Umbilical cord (tissue), 1 donor: ENCODE measurements at regions not wholly inside any gene's neighbourhood (a gene's known extent, or its start where the extent isn't known, plus 50 kb on each side); places are given as distances from the start of the nearest gene placed in this dataset.

ENCODE experiments used
- DNase-seq: peaks from one replicate; pipeline ENCODE4 v3.0.0-alpha.2; 2015; ENCODE audit warnings: low spot score

DNA sequence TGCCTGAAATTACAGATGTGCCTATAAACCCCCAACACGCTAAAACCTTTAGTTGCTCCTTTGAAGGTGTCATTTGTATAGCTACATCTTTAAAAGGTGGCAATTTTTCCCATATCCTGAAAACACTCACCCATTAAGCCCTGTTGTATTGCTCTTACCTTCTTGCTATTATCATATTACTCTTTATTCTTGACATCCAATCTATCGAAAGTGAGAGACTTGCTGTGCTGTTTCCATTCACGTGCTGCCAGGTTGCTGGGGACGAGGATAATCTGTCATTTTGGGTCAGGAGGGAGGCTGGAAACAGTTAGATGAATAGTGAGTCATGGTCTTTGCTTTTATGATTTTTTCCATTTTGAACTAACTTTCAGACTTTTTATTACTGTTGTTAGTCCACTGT is 213.0 kb upstream of the PRMT6 start:
- no peak for DNase-seq

DNA sequence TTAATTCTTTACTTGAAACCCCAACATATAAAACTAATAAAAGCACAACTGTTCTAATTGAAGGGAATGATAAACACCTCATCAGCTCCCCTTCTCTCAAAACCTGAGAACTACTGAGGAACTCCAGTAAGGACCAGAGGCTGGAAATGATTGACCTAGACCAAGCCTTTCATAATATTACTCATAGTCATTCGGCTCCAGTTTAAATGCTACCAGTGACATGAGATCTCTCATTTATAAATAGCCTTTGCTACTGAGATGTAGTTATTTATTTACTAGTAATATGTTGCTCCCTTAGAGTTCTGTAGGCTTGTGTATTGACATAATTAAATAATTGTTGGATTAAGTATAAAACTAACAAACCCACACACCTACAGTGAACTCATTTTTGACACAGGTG is 209.8 kb upstream of the PRMT6 start:
- no peak for DNase-seq

DNA sequence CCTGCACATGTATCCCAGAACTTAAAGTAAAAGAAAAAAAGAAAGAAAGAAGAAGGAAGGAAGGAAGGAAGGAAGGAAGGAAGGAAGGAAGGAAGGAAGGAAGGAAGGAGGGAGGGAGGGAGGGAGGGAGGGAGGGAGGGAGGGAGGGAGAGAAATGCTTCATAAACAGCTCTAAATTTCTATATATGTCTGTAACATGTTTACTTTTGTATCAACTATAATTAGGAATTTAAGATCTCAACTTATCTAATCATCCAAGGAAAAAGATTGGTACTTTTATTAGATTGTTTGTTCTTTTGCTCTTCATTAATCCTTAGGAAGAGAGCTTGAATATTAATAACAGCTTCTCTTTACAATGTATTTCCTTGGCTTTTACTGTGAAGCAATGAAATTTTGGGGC is 195.4 kb upstream of the PRMT6 start:
- DNase-seq = no peak

DNA sequence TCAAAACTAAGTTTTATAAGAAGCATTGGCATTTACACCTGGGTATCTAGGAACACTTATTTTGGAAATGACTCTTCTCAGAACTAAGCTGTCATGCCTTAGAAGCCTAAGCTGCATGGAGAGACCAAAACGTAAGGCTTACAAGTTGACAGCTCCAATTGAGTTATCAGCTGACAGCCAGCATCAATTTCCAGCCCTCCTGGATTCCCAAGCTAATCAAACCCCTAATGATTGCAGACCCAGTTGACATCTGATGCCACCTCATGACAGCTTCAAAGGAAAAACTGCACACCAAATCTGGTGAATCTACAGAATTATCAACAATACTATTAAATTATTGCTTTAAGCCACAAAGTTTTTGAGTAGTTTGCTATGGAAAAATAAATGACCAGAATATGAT is 187.6 kb upstream of the PRMT6 start:
- no peak for DNase-seq

DNA sequence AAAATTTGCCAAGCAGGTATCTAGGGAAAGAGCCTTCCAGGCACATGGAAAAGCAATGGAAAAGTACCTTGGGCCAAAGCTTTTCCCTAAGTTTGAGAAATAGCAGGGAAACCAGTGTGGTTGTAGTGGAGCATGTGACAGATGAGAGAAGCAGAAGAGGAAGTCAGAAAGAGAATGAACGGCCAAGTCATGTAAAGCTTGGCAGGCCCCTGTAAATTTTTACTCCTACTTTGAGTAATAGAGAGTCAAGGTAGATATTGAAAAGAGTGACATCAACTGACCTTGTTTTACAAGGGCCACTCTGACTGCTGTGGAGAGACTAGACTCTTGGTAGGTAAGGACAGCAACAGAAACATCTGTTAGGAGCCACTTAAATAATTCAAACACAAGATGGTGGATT is 180.9 kb upstream of the PRMT6 start:
- DNase-seq = no peak

DNA sequence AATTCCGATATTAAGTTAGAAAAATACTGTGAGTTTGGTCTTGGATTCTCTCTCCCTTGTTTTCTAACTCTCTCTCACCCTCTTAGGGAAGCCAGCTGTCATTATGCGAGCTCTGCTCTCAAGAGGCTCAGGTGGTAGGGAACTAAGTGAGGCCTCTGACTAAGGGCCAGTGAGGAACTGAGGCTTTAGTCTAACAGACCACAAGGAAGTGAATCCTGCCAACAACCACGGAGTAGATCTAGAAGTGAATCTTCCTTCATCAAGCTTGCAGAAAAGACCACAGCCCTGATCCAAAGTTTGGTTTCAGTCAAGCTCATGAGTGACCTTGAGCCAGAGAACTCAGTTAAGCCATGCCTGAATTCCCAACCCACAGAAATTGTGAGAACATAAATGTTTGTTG is 180.1 kb upstream of the PRMT6 start:
- DNase-seq = no peak

DNA sequence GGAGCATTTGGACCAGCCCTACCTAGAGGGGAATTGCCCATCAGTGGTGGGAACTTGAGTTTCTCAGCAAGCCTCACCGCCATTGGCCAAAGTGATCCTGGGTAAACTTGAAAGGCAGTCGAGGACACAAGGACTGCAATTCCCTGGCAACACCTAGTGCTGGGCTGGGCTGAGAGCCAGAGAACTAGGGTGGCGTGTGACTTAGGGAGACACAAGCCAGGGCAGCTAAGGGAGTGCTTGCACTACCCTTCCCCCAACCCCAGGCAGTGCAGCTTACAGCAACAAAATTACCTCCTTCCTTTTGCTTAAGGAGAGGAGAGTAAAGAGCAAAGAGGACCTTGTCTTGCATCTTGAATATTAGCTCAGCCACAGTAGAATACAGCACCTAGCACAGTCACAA is 176.9 kb upstream of the PRMT6 start:
- DNase-seq = no peak

DNA sequence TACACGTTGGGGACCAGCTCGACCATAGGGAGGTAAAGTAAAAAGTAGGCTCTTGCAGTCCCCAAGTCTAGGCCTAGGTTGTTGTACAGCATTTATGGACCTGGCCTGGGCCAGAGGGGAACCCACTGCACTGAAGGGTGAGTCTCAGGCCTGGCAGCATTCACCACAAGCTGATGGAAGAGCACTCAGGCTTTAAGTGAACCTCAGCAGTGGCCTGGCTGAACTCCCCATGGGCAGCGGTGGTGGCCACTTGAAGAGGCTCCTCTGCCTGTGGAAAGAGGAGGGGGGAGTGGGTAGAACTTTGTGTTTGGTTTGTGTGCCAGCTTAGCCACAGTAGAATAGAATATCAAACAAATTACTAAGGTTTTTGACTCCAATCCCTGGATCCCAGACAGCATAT is 176.2 kb upstream of the PRMT6 start:
- no peak for DNase-seq

DNA sequence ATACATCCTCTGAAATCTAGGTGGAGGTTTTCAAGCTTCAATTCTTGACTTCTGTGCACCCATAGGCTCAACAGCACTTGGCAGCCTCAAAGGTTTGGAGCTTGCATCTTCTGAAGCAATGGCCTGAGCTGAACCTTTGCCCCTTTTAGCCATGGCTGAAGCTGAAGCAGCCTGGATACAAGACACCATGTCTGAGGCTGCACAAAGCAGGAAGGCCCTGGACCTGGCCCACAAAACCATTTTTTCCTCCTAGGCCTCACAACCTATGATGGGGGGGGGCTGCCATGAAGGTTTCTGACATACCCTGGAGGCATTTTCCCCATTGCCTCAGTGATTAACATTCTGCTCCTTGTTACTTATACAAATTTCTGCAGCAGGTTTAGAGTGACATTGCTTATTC is 173.3 kb upstream of the PRMT6 start:
- DNase-seq = no peak

DNA sequence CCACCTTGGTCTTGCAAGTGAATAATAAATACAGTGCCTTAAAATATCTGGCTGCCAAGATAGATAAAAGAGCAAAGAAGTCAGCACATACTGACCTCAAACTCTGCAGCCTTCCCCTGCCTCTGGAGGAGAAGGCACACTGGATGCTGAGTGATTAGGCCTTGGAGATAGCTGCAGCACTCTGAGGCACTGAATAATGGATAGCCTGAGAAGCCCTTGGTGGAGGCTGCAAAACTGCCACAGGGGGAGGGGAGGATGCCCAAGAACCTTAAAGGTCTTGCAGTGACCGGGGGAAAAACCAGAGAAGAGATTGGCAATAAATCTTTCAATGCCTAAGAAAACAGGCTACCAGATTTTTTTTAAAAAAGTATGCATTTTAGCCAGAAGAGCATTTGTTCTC is 167.4 kb upstream of the PRMT6 start:
- no peak for DNase-seq

DNA sequence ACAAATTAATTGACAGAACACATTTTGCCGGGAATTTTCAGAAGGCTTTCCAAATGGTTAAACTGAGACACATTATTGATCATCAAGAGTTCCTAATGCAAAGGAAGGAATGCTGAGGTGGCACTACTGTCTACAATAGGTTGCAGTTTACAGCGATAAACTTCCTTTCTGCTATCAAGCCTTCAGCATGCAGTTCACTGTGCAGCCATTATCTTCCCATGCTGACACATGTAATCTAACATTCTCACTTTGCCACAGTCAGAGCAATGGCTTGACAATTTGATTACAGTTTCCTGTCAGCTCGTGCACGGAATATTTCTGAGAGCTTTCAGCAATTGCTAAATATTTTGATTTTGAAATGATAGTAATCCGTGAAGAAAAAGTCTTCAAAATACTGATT is 166.9 kb upstream of the PRMT6 start:
- no peak for DNase-seq

DNA sequence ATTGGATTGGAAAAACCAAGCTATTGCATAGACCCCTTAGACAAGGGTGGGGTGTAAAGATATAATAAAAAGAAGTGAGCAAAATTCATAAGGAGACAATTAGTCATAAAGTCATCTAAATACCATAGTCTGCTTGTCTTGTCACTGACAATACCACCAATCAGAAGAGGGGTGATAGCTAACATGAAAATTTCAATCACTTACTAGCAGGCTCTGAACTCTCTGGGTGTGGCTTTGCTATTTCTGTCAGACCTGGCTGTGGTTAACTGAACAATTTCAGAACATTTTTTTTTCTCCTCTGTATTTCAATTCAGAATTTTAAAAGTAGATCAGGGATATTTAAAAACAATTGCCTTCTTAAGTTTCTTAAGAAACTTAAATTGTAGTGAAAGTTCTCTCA is 158.5 kb upstream of the PRMT6 start:
- DNase-seq = no peak

DNA sequence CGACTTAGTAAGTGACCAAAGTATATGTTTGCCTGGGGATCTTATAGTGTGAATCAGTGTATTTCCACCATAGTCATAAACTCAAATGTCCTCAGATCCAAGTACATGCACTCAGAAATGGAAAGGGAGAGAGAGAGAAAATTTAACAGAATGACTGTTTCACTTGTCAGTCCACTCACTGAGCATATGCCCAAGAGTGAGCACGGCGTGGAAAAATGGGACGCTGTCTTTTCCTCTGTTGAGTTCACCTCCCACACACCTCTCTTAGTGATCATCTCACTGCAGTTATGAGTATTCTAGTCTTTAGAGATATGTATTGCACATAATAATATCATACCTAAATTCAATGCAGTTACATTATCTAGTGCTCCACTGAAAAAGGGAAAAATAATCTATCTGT is 156.8 kb upstream of the PRMT6 start:
- no peak for DNase-seq

DNA sequence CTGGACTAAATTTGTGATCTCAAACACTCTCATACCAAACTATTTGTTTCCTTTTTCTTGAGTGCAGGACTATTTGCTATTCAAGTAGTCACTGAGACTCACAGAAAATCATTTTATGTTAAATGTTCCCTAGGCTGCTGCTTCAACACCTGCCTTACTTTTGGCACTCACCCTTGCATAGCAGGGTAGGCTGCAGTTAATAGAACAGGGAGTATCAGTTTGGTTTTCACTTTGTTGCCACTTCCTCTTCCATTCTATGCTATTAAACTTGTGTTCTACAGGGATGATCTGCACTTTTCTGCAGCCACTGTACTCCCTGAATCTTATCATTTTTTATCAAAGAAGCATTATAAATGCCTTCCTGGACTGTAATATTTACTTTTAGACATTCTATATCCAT is 148.7 kb upstream of the PRMT6 start:
- DNase-seq = no peak

DNA sequence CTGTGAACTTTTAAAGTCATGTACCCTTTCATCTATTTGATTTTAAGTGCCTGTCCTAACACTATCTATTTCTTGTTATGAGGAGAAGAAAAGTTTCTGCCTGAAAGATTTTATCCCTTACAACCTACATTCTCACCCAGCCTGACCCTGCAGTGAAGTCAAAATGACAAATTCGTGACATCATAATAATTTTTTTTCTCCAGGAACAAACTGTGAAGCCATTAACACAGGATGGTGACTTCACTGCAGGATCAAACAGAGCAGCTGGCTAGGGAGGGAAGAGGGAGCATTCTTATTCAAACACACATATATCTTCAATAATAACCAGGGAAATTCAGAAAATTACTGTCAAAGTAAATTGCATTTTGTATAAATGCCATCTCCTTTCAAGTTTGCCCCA is 147.8 kb upstream of the PRMT6 start:
- DNase-seq = no peak

DNA sequence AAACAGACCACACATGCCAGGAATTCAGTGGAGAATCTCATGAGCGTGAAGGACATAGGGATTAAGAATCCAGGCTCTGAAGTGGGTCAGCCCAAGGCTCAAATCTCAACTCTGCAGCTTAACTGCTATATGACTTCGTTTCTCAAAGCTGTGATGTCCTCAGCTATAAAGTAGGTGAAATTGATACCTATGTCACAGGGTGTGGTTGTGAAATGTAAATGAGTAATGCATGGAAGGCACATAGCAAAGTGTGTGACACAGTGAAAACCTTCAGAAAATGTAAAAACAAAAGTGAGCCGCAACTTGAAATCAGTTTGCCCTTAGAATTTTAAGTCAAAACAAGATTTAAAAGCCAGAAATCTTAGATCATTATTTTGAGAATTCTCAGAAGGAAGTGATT is 145.7 kb upstream of the PRMT6 start:
- no peak for DNase-seq

DNA sequence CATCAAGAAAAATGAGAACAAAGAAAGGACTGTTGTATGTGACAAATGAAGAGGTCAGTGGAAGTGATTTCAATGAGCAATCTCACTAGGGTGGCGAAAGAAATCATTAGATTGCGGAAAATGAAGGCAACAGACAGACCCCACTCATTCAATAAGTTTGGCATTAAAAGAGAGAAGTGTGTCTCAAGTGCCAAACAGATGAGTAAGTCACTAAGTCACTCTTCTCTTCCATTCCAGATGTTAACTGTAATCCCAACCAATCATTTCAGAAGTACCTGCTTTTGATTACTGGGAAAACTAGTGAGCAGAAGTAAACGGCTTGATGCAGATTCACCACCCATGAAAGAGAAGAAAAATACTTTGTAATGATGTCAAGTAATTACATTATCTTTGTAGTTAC is 144.3 kb upstream of the PRMT6 start:
- DNase-seq = no peak

DNA sequence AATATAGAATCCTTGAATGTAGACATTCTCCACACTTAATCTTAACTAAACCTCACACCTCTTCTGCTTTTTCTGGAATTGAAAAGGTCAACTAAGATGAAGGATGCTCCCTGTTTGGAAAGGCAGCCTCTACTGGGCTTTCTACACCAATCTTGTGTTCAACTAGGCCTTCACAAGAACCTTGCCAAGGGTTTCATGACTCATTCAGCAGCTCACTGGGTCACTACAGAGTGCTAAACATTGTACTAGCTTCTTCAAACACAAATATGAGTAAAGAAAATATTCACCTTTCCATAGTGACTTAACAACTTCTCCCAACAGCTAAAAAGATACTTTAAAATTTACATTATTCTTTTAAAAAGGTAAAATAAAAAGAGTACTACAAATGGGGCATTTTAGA is 135.3 kb upstream of the PRMT6 start:
- no peak for DNase-seq

DNA sequence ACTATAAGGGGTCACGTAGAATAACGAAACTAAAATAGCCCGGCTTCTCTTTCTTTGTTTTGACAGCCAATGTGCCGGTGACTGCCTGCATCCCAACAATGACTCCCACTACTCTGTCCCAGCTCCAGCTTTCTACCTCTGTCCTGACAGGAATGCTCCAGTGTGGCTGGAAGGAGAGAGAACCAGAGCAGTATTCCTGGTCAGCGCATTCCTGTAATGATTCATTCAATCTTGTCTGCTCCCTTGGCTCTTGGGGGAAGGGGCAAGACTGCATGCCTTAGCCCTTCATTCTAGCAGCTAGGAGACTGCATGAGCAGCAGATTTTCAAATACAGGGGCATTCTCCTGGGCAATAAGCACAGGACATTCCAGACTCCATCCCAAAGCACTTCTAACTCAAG is 132.1 kb upstream of the PRMT6 start:
- DNase-seq = no peak

DNA sequence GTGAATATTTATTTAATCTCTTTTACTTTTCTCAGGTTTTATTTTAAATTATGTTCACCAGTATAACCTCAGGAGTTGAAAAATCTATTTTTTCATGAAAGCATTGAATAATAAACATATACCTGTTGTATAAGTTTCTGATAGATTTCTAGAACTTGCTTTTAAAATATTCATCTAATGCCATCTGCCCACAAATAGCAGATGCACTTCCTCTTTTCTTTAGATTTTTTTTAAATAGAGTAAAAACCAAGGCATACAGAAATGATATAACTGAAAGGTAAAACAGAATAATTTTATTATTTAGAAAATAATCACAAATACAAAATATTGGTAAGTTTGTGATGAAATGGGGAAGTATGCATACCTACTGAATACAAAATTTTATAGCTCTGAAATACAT is 130.7 kb upstream of the PRMT6 start:
- DNase-seq = no peak

DNA sequence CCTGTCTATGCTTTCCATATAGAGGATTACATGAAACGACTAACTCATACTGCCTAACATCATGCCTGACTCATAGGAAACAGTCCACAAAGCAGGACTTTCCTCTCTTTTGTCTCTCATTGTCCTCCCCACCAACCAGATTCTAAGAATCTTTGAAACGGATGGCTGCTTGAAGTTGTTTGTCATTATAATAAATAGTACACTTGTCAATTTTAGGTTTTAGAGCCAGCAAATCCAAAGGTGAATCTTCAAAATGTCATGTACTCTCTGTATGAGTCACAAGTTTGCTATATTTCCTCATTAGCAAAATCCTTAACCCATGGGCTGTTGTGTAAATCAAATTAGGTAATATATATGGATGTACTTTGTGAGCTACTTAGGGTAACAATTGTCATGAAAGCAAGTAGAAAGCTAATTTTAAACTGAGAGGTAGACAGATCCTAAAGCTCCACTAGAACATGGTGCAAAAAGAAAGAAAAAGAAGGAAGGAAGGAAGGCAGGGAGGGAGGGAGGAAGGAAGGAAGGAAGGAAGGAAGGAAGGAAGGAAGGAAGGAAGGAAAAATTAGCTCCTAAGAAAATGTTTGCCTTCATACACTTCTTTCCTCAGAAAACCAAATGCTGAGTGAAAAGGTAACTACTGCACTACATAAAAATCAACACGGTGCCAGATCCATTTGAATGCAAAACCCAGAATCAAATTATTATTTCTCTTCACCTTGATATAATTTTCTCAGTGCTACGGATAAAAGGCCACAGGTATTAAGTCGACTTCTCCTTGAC is 129.5 kb upstream of the PRMT6 start:
- no peak for DNase-seq

DNA sequence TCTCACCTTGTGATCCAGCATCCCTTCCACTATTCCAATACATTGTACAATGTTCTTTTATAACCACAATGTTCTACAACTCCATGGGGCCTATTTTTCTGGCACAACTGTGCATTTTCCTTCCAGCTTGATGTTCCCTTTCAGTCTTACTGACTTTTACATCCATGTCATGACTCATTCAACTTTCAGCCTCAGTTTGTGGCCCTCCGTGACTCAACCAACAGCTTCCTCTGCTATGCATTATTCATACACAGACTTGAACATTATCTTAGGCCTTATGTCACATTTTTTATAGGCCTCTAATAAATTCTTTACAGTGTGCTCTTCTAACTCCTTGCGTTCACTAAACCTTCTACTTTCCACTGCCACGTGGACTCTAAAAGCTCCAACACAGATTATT is 119.4 kb upstream of the PRMT6 start:
- no peak for DNase-seq

DNA sequence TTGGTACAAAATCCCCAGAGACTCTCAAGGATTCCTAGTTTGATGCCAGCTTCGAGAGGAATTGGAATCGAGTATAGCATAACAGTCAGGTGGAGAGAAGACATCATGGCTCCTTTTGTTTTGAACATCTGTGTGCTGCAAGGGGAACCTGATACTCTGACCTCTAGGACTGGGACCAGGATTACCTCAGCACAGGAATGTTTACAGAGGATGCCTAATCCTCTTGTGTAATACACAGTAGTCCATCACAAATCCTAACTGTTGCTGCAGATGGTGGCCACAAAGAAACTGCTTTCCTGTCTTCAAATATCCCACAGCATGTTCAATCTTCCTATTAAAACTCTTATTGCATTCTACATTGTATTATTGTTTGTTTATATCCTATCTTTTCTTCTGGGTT is 111.8 kb upstream of the PRMT6 start:
- DNase-seq = no peak

DNA sequence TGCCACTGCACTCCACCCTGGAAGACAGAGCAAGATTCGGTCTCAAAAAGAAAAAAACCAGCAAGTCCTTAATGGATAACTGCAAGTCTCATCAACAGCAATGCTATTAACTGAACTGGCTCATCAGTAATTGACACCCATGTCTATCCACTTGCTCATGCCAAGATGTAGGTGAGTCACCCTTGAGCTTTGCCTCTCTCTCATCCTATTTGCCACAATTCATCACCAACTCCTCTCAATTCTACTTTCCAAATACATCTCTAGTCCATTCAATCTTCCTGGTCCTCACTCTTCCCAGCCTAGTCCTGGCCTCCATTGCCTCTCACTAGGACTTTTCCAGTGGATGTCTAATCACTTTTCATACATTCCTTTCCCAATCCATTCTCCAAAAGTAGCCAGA is 103.7 kb upstream of the PRMT6 start:
- no peak for DNase-seq
